Mesodermal cell (in vitro differentiated cells): ENCODE measurements at regions not wholly inside any gene's neighbourhood (a gene's known extent, or its start where the extent isn't known, plus 50 kb on each side); places are given as distances from the start of the nearest gene placed in this dataset.

Experiments
- H3K27ac ChIP-seq: 2 replicates; pipeline ENCODE4 v1.7.0; 2013; ENCODE audit warnings: mild to moderate bottlenecking, low read depth, low read length, moderate library complexity; ENCODE audit not compliant: severe bottlenecking
- H3K36me3 ChIP-seq: 2 replicates; pipeline ENCODE4 v1.7.1; 2013; ENCODE audit warnings: mild to moderate bottlenecking, low read length, moderate library complexity; ENCODE audit not compliant: control insufficient read depth, insufficient read depth
- H3K4me1 ChIP-seq: one replicate; pipeline ENCODE4 v1.7.1; 2013; ENCODE audit warnings: mild to moderate bottlenecking, low read length; ENCODE audit not compliant: insufficient read depth, control insufficient read depth, poor library complexity, severe bottlenecking
- H3K4me3 ChIP-seq: 2 replicates; pipeline ENCODE4 v1.7.0; 2013; ENCODE audit warnings: low read length, control low read depth, mild to moderate bottlenecking; ENCODE audit not compliant: insufficient read depth, poor library complexity, severe bottlenecking; ENCODE audit errors: extremely low read depth
- H3K9me3 ChIP-seq: 2 replicates; pipeline ENCODE4 v1.7.1; 2013; ENCODE audit warnings: mild to moderate bottlenecking, low read length, moderate library complexity; ENCODE audit not compliant: control insufficient read depth
- WGBS, 2 experiments: methylation state at CpG; one replicate each; pipeline ENCODE4 v1.1.5; 2013; ENCODE audit warnings: missing lambda C conversion rate in 2 of 2; ENCODE audit not compliant: insufficient coverage in 2 of 2; 5-methylcytosine and 5-hydroxymethylcytosine counted together

DNA sequence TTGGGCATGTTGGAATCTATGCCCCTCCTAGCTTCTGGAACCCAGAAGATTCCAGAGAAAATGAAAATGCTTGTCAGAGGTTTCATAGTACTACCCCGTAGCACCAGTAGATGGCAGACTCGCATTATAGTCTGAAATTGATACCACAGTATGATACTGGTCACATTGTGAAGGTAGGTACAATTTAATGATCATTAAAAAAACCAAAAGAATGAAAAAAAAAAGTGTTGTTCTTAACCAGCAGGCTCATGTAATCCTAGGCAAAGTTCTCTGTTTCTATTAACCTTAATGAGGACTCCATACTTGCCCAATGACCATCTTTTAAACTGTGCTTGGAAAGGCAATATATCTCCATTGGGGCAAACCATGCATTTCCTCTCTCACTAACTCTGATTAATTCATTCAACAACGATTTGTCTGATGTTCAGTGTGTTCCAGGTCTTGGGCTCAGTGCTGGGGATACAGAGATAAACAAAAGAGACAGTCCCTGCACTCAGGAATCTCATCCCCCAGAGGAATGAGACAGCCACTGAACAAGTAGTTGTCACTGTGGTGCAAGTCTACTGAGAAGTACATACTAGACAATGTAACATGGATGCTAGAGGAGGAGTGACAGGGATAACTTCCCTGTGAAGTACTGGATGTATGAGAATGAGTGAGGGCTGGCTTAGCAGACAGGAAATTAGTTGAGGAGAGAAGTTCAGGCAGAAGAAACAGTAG is 223.5 kb upstream of the PHYHIPL start:
- peaks cover 12% of the 10 kb centered on the region for H3K4me1 ChIP-seq
- H3K27ac ChIP-seq = no peak overlapping the region
- no peak overlapping the region for H3K4me3 ChIP-seq
- H3K36me3 ChIP-seq = no peaks in the 10 kb centered on the region
- WGBS, 2 experiments = 0% methylated on average over 1 to 2 of the region's 3 CpGs
- no peaks in the 10 kb centered on the region for H3K9me3 ChIP-seq

DNA sequence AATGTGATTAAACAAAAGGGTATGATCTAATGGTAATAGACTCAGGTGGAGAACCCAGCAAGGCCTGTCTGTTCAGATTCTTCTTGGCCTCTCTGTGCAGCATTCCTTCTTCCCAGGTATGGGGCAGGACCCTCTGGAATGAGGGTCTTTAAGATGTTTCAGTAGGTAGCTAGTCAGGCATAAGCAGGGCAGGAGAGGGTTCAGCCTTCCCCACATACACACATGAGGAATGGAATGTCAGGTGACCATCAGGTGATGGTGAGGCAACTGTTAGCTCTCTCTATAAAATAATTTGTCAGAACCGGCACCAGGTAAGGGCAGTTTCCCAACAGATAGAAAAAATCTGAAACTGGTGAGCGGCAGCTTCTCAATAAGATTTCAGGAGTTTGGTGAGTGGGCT is 222.3 kb upstream of the PHYHIPL start:
- WGBS, 2 experiments = 83 to 100% methylated on average over 1 to 2 of the region's 2 CpGs
- no peak overlapping the region for H3K4me3 ChIP-seq

DNA sequence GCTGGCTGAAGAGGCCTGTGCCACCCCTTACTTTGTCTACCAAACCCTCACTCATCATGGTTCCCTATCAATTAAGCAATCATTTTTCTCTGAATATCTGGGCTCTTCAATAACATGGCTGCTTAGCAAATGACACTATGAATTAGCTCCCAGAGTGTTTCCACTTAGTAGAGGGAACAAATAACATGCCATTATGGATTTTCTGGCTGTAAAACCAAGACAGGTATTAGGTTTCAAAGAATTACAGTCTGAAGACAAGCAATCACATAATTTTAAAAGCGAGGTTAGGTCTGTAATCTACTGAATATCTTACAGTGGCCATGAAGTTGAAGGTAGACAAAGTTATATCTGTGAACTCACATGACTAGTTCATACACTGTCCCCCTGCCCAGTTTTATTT is 220.8 kb upstream of the PHYHIPL start:
- peaks cover 12% of the 10 kb centered on the region for H3K4me1 ChIP-seq
- H3K36me3 ChIP-seq = no peaks in the 10 kb centered on the region
- H3K27ac ChIP-seq = no peak overlapping the region
- H3K9me3 ChIP-seq = no peaks in the 10 kb centered on the region
- WGBS, 2 experiments = no CpG with 5 or more reads among the region's 1 CpG
- no peak overlapping the region for H3K4me3 ChIP-seq

More for the DNA sequence above, 222.3 kb upstream of the PHYHIPL start:
- no peak overlapping the region for H3K27ac ChIP-seq
- peaks cover 12% of the 10 kb centered on the region for H3K4me1 ChIP-seq
- H3K9me3 ChIP-seq = no peaks in the 10 kb centered on the region
- H3K36me3 ChIP-seq = no peaks in the 10 kb centered on the region

DNA sequence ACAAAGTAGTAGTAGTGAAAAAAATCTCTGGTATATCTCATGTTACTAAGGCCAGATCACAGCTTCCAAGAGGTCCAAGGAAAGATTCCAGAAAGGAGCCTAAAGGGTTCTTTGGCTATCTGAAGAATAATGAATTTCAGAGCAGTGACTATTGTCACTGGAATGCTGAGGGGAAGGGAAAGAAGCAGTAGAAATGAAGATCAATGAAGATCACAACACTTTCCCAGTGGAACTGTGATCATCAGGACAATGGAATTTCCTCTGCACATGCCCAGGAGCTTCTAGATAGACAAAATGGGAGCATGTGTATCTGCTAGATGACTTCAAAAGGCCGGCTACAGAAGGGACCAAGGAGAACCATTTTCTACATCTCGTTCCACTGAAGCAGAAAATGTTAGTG is 219.5 kb upstream of the PHYHIPL start:
- Histone ChIP-seq H3K27ac (peak overlapping the region; percentile 51), H3K4me3 (no peak overlapping the region), H3K9me3 (no peaks in the 10 kb centered on the region), H3K4me1 (peaks cover 12% of the 10 kb centered on the region), H3K36me3 (no peaks in the 10 kb centered on the region)
- 100% methylated on average over 1 to 2 of the region's 2 CpGs for WGBS, 2 experiments

DNA sequence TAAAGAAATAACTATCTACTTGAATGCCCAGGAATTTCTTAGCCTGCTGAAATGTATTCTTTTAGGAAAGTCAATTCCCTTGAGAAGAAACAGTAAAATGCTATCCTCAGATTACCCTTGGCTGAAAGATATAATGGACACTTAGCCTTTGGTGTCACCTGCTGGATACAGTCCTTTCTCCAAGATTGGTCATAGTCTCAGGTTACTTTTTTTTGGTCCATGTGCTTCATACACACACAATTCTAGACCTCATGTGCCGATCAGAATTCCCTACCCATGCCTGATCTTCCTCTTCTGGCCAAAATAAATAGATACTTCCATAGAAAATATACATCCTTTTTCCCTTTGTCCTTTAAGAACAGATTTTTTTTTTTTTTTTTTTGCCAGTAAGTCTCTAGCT is 218.9 kb upstream of the PHYHIPL start:
- peak overlapping the region; percentile 51 for H3K27ac ChIP-seq
- no peaks in the 10 kb centered on the region for H3K9me3 ChIP-seq
- peaks cover 12% of the 10 kb centered on the region for H3K4me1 ChIP-seq
- no peak overlapping the region for H3K4me3 ChIP-seq
- WGBS, 2 experiments = 83 to 100% methylated on average over 1 of the region's 1 CpG
- no peaks in the 10 kb centered on the region for H3K36me3 ChIP-seq

DNA sequence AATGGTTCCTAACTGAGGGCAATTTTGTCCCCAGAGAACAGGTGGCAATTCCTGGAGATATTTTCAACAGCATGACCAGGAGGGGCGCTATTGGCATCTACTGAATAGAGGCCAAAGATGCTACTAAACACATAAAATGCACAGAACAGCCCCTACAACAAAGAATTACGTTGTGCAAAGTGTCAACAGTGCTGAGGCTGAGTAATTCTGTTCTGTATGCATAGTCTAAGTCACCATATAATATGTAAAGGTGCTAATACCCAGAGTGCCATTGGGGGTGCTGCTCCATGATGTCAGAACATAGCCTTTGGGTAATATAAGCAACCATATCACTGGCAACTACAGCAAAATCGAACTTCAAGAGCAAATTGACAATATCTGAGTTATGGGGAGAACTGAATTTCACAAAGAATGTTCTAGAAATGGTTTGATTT is 213.3 kb upstream of the PHYHIPL start:
- Histone ChIP-seq H3K36me3 (no peaks in the 10 kb centered on the region), H3K4me3 (no peak overlapping the region), H3K27ac (no peak overlapping the region), H3K9me3 (no peaks in the 10 kb centered on the region), H3K4me1 (peaks cover 6% of the 10 kb centered on the region)
- WGBS, 2 experiments = no CpG with 5 or more reads among the region's 3 CpGs

DNA sequence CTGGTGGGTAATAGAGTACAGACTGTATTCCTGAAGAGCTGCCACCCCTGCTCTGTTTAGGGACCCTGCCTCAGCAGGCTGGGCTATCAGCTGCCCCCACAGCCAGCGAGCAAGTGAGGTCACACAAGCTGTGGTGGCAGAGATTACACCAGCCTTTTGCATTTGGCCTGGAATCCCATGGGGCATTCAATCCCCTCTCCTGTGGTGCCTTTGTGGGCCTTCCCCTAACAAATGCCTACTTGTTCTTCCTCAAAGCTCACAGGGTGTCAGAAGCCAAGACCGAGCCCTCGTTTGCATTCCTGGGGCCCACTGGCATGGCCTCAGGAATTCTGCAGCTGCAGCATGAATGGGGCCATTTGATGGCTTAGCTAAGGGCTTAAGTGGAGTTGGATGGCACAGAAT is 212.7 kb upstream of the PHYHIPL start:
- Histone ChIP-seq H3K9me3 (no peaks in the 10 kb centered on the region), H3K4me3 (no peak overlapping the region), H3K27ac (no peak overlapping the region), H3K36me3 (no peaks in the 10 kb centered on the region), H3K4me1 (peaks cover 9% of the 10 kb centered on the region)
- 12 to 14% methylated on average over 1 to 3 of the region's 3 CpGs for WGBS, 2 experiments

DNA sequence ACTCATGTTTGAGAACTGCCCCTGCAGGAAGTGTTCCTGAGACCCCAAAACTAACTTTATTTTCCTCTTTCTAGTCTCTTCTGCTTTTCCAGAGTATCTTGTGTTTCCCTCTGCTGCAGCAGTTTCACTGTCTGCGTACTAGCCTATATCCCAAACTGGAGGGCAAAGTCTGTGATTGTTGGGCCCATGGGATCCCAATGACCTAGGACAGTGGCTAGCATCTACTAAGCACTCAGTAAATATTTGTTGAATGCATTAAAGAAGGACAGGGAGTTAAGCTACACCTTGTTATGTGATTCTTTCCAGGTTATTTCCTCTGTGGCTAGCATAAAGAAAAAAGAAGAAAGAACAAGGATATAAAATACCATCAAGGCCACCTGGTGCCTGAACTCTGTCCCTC is 210.6 kb upstream of the PHYHIPL start:
- H3K4me1 ChIP-seq = peaks cover 13% of the 10 kb centered on the region
- peaks cover 8% of the 10 kb centered on the region for H3K9me3 ChIP-seq
- H3K27ac ChIP-seq = no peak overlapping the region
- no CpG with 5 or more reads among the region's 1 CpG for WGBS, 2 experiments
- H3K4me3 ChIP-seq = no peak overlapping the region
- no peaks in the 10 kb centered on the region for H3K36me3 ChIP-seq

DNA sequence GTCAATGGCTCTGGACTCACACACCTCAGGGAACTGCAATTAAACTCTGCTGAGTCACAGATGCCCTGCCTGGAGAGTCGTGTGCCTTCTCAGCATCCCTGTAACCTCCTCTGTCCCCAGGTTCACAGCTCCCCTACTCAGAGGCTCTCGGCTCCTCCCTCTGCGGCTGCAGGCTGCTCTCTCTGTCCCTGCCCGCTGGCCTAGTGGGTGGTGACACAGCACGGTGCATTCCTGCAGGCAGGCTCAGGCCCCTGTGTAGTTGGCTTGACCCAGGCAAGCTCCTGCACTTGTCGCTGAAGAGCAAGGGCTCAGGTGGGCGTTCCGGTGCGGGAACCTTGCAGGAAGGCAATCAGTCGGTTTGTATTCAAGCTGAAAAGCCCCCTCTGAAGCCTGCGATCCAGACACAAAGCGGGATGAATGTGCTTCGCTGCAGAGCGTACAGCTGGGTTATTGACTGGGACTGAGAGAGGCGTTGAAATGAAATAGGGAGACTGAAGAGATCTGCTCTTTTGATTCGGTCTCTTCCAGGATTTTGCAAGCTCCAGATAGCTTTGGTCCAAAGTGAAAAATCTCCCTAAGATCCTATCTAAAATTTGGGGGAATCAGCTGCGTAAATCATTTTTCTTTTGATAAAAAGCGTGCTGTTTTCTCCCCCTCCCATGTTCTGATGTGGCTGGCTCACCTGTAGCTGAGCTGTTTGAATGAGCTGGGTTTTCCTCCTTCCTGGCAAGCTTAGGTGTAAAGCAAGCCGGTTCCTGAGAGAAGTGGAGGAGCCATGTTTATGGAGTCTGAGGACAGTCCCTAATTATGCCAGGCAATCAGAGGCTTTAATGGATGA is 208.7 kb upstream of the PHYHIPL start:
- Histone ChIP-seq H3K9me3 (peaks cover 8% of the 10 kb centered on the region), H3K4me1 (peaks cover 13% of the 10 kb centered on the region), H3K27ac (no peak overlapping the region), H3K36me3 (no peaks in the 10 kb centered on the region), H3K4me3 (no peak overlapping the region)
- 13 to 14% methylated on average over 16 of the region's 19 CpGs for WGBS, 2 experiments

DNA sequence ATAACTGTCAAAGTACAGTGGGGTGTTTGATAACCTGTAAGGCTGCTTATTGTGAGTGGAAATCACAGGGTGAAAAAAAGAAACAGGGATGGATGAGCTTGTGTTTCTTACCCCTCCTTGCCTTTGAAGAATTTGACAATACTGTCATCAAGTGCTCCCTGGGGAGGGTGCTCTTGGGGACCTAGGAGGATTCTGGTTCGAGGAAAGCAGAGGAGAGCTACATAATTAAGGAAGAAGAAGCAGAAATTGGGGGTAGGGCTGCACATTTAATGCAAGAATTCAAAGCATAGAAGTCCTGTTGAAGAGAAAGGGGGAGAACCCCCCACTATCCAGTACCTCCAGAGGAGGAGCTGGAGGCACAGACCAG is 208.1 kb upstream of the PHYHIPL start:
- peaks cover 13% of the 10 kb centered on the region for H3K4me1 ChIP-seq
- no peak overlapping the region for H3K27ac ChIP-seq

DNA sequence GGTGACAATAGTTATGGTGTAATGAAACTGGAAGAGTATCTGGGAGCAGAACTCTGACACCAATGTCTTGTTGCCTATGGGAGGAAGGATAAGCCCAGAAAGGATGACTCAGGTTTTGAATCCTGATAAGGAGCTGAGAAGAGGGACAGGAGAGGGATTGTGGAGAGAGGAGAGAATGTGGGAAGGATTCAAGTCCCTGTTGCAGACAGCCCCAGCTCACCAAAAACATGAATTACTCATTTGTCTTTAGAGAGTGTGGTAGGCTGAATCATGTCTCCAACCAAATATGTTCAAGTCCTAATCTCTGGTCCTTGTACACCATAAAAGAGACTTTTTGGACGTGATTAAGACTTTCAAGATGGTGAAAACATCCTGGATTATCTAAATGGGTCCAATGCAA is 206.9 kb upstream of the PHYHIPL start:
- H3K4me3 ChIP-seq = no peak overlapping the region
- 67 to 70% methylated on average over 1 of the region's 1 CpG for WGBS, 2 experiments
- H3K4me1 ChIP-seq = peaks cover 13% of the 10 kb centered on the region
- peaks cover 8% of the 10 kb centered on the region for H3K9me3 ChIP-seq
- H3K27ac ChIP-seq = no peak overlapping the region
- H3K36me3 ChIP-seq = no peaks in the 10 kb centered on the region

More for the DNA sequence above, 208.1 kb upstream of the PHYHIPL start:
- 50 to 60% methylated on average over 1 of the region's 1 CpG for WGBS, 2 experiments
- Histone ChIP-seq H3K4me3 (no peak overlapping the region), H3K36me3 (no peaks in the 10 kb centered on the region), H3K9me3 (peaks cover 8% of the 10 kb centered on the region)
